ENCODE measurements at regions not wholly inside any gene's neighbourhood (a gene's known extent, or its start where the extent isn't known, plus 50 kb on each side); places are given as distances from the start of the nearest gene placed in this dataset.

GRCh38 chr11:27205250-27205649 is 157.8 kb downstream of the CCDC34 start:
- no peak for TF ChIP-seq CTCF (IDR thresholded peaks at IDR 0.05)
- no peak for TF ChIP-seq POLR2A (IDR thresholded peaks at IDR 0.05)
